ENCODE measurements at regions not wholly inside any gene's neighbourhood (a gene's known extent, or its start where the extent isn't known, plus 50 kb on each side); places are given as distances from the start of the nearest gene placed in this dataset.

DNA sequence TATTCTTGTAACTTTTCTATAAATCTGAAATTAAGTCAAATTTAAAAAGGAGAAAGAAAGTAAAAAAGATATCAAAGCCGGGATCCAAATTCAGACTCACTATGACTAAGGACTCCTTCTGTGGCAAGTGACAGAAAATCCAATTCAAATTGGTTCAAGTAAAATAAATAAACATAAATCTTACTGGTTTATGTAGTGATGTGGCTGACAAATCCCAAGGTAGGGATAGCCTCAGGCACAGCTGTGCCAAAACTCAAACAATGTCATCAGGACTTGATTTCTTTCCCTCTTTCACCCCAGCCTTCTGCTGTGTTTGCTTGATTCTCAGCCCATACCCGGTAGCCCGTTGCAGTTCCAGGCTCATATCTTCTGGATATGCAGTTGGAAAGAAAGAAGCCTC is 284.6 kb downstream of the SP3 start:
- H3K4me3 Mint-ChIP-seq = no peak overlapping the region
- peaks cover 4% of the 10 kb centered on the region for H3K9me3 Mint-ChIP-seq
- H3K4me1 Mint-ChIP-seq = peaks cover 7% of the 10 kb centered on the region
- ATAC-seq (ENCODE audit: low read depth) (no peak), DNase-seq (ENCODE audit: low spot score in 2 of 2) (no peak)
- no peak overlapping the region for H3K27ac Mint-ChIP-seq
- H3K36me3 Mint-ChIP-seq = no peaks in the 10 kb centered on the region
- H3K27me3 Mint-ChIP-seq = peaks cover 8% of the 10 kb centered on the region

DNA sequence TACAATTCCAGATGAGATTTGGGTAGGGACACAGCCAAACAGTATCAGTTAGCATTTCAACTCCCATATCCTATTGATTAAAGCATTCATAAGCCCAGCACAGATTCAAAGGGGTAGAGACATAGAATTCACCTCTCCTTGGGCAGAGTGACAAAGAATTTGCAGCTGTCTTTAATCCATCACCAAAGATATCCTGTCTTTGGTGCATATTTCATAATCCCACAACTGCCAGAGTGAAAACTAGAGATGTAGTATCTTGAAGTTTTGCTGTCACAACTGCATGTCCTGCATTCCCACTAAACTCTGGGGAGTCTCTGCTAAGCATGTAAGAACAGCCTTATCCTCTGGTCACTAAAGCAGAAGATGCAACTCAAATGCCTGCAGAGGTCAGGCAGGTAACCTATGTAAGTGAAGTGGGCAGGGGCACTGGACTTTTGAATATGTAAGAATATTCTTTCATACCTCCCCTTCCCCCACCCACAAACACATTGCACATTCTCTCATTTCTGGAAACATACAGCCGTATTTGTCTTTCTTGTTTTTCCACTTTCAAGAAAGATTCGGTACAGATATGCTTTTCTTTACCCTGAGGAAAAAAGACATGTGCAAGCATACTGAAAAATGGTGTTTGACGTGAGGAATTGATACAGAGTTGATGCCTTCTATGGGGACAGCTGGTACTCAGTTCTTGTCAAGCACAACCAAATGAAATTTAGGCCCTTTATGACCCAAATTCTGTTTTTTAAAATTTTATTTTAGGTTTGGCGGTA is 283.1 kb downstream of the SP3 start:
- DNase-seq (ENCODE audit: low spot score in 2 of 2) (no peak), ATAC-seq (ENCODE audit: low read depth) (no peak)
- Mint-ChIP-seq H3K4me3 (no peak overlapping the region), H3K27ac (no peak overlapping the region), H3K36me3 (no peaks in the 10 kb centered on the region), H3K27me3 (peaks cover 2% of the 10 kb centered on the region), H3K9me3 (peaks cover 4% of the 10 kb centered on the region), H3K4me1 (peaks cover 7% of the 10 kb centered on the region)

DNA sequence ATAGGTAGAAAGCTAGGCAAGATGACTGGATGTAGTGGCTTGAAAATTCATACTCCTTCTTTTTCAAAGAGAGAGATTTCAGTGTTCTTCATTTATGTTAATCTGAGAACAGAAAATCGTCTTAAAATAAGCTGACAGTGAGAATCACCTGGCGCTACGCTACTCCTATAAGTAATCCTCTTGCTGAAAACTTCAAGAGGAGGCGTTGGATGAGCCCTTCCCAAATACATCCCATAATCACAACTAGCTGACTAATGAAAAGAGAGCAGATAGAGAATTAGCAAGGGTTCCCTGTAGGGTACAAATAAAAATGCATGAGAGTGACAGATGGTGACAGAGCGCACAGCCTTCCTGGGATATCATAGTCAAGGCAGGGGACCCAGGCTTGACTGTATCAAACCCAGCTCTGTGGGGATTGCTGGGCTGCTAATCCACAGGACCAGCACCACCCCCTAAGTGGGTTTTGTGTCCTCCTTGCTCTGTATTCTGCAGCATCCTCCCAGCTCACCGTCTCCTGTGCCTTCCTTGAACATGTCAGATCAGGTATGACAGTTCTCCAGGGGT is 280.2 kb downstream of the SP3 start:
- no peaks in the 10 kb centered on the region for H3K36me3 Mint-ChIP-seq
- ATAC-seq (ENCODE audit: low read depth) (no peak), DNase-seq (ENCODE audit: low spot score in 2 of 2) (no peak)
- H3K4me3 Mint-ChIP-seq = no peak overlapping the region
- no peak overlapping the region for H3K27ac Mint-ChIP-seq
- no peaks in the 10 kb centered on the region for H3K4me1 Mint-ChIP-seq
- peaks cover 2% of the 10 kb centered on the region for H3K27me3 Mint-ChIP-seq
- no peaks in the 10 kb centered on the region for H3K9me3 Mint-ChIP-seq

DNA sequence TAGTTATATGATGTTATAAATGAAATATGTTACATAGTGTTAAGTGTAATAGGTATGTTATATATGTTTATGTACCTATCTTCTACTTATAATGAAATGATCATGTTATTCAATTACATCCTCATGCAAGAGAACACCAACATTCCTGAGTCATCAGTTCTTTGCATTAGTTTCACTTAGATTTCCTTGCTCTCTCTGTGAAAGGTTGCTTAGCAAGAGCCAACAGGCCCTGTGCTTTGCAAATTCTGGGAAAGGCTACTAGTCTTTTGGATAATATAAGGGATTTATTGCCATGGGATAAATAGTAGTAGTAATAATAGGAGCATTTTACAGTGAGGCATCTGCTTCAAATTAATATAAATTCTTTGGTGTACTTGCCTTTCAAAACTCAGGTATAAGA is 274.8 kb downstream of the SP3 start:
- DNase-seq (ENCODE audit: low spot score in 2 of 2) (no peak), ATAC-seq (ENCODE audit: low read depth) (no peak)
- H3K27me3 Mint-ChIP-seq = peaks cover 7% of the 10 kb centered on the region
- H3K4me3 Mint-ChIP-seq = no peak overlapping the region
- no peaks in the 10 kb centered on the region for H3K4me1 Mint-ChIP-seq
- no peaks in the 10 kb centered on the region for H3K36me3 Mint-ChIP-seq
- no peaks in the 10 kb centered on the region for H3K9me3 Mint-ChIP-seq
- H3K27ac Mint-ChIP-seq = no peak overlapping the region

DNA sequence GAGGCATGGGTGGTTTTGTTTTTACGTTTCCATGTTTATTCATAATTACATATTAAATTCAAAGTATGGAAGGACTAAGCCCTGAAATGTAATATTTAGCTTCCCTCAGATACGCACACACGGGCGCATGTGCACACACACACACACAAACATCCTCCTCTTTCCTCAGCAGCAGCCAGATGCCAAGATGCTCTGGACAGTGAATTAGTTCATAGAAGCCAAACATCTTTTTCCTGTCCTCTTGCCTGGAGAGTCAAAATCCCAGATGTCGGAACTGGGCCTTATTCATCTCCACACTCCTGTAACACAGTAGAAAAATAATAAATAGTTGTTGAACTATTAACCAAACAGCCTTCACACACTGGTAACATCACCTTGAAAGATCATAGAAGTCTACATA is 273.1 kb downstream of the SP3 start:
- Mint-ChIP-seq H3K9me3 (no peaks in the 10 kb centered on the region), H3K4me3 (no peak overlapping the region), H3K4me1 (no peaks in the 10 kb centered on the region), H3K36me3 (no peaks in the 10 kb centered on the region), H3K27ac (no peak overlapping the region), H3K27me3 (peaks cover 7% of the 10 kb centered on the region)
- DNase-seq (ENCODE audit: low spot score in 2 of 2) = no peak
- no peak for ATAC-seq (ENCODE audit: low read depth)

DNA sequence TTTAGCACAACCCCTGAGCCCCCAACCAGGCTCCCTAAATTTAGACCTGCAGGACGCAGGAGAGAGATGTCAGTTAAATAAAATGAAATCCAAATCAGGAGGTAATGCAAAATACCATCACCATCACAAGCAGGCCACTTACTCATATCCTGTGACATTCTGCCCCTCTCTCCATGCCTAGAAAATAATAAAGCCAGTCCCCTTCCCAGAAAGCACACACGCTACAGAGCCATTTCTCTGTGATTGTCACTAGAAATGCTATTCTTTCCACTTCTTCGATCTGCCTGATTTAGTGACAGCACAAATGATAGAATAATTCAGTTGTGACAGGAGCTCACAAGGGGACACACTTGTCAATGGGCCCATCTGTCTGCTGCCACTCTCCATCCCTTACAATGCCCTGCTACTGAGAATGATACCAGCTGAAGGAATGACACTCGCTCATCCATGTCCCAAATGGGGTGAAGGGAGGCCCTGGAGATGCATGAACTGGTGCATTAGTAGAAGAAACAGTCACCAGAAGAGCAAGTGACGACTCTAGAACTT is 272.1 kb downstream of the SP3 start:
- no peak overlapping the region for H3K4me3 Mint-ChIP-seq
- H3K27me3 Mint-ChIP-seq = peaks cover 7% of the 10 kb centered on the region
- H3K4me1 Mint-ChIP-seq = no peaks in the 10 kb centered on the region
- H3K9me3 Mint-ChIP-seq = no peaks in the 10 kb centered on the region
- no peaks in the 10 kb centered on the region for H3K36me3 Mint-ChIP-seq
- no peak overlapping the region for H3K27ac Mint-ChIP-seq
- no peak for DNase-seq (ENCODE audit: low spot score in 2 of 2)
- no peak for ATAC-seq (ENCODE audit: low read depth)

DNA sequence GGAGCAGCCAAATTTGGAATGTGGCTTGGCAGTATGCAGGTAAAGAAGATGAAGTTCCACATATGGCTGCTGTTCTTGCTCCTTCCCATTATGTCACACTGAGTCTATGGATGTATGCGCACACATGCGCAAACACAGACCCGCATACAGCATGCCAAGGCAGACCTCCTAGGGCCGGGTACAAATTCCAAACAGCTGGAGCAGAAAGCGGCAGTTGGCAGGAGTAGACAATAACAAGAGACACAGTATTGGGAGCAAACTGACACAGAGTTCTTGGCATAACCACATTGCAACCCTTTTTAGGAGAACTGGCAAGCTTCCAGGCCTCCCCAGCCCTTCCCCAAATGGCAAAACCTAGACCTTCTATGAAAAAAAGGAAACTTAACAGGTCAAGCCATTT is 268.9 kb downstream of the SP3 start:
- H3K27me3 Mint-ChIP-seq = peaks cover 2% of the 10 kb centered on the region
- no peaks in the 10 kb centered on the region for H3K9me3 Mint-ChIP-seq
- no peaks in the 10 kb centered on the region for H3K4me1 Mint-ChIP-seq
- H3K36me3 Mint-ChIP-seq = no peaks in the 10 kb centered on the region
- ATAC-seq (ENCODE audit: low read depth) = no peak
- H3K4me3 Mint-ChIP-seq = no peak overlapping the region
- no peak for DNase-seq (ENCODE audit: low spot score in 2 of 2)
- H3K27ac Mint-ChIP-seq = no peak overlapping the region

DNA sequence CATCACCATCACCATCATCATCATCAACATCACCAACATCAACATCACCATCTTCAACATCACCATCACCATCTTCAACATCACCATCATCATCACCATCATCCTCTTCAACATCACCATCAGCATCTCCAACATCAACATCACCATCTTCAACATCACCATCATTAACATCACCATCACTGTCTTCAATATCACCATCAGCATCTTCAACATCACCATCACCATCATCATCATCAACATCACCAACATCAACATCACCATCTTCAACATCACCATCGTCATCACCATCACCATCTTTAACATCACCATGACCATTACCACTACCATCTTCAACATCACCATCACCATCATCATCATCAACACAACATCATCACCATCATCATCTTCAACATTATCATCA is 267.2 kb downstream of the SP3 start:
- DNase-seq (ENCODE audit: low spot score in 2 of 2) (no peak), ATAC-seq (ENCODE audit: low read depth) (no peak)
- no peaks in the 10 kb centered on the region for H3K27me3 Mint-ChIP-seq
- H3K9me3 Mint-ChIP-seq = no peaks in the 10 kb centered on the region
- H3K4me3 Mint-ChIP-seq = no peak overlapping the region
- no peak overlapping the region for H3K27ac Mint-ChIP-seq
- H3K4me1 Mint-ChIP-seq = no peaks in the 10 kb centered on the region
- H3K36me3 Mint-ChIP-seq = no peaks in the 10 kb centered on the region

DNA sequence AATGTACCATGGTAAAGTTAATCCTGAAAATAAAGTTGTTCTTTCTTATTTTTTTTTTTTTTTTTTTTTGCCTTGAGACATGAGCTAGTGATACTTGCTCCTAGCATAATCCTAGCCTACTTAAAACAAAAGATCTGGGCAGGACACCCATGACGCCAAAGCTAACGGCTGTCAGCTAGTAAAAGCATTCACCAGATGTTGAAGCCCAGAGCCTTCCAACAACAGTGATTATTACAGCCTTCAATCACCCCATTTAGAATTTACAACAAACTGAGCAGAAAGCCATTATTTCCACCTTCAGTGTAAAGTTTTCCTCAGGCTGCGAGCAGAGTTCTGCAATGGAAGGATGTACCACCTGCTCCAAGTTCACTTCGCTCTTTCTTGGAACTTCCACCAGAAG is 259.5 kb downstream of the SP3 start:
- DNase-seq (ENCODE audit: low spot score in 2 of 2) (no peak), ATAC-seq (ENCODE audit: low read depth) (no peak)
- no peaks in the 10 kb centered on the region for H3K36me3 Mint-ChIP-seq
- no peaks in the 10 kb centered on the region for H3K9me3 Mint-ChIP-seq
- H3K27me3 Mint-ChIP-seq = peaks cover 2% of the 10 kb centered on the region
- H3K4me1 Mint-ChIP-seq = no peaks in the 10 kb centered on the region
- no peak overlapping the region for H3K4me3 Mint-ChIP-seq
- no peak overlapping the region for H3K27ac Mint-ChIP-seq

DNA sequence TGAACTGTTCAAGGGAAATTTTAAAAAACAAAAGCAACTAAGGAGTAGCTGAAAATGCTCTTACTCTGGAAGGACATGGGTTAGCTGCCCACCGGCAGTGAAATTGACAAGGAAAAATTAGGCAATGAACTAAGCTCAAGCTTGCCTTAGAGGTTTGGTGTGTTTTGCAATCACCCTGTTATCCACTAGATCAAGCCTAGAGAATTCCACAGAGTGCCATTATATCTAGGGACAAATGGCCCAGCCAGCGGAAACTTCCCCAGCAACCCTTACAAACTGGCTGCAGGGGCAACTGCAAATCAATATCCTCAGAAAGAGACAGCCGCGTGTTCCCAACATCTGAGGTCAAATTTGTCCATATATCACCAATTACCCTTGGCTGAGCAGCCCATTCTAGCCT is 258.2 kb downstream of the SP3 start:
- H3K27ac Mint-ChIP-seq = no peak overlapping the region
- ATAC-seq (ENCODE audit: low read depth) (no peak), DNase-seq (ENCODE audit: low spot score in 2 of 2) (no peak)
- no peaks in the 10 kb centered on the region for H3K4me1 Mint-ChIP-seq
- H3K4me3 Mint-ChIP-seq = no peak overlapping the region
- no peaks in the 10 kb centered on the region for H3K36me3 Mint-ChIP-seq
- H3K27me3 Mint-ChIP-seq = peaks cover 2% of the 10 kb centered on the region
- H3K9me3 Mint-ChIP-seq = no peaks in the 10 kb centered on the region

DNA sequence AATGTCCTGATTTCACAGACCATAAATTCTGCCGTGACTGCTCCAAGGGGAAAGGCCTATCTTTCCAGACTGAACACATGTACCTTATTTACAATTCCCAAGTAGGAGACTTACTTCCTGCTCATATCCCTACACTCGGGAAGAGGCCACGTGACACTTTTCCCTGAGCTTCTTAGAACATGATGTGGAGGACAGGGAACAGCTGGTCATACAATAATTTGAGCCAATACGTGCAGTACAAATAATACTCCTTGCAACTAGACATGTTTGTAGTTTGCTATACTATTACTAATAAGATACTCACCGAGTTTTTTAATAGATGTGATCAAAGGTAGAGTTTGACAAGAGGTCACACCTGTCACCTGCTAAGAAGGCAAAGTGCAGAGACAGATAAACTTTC is 256.4 kb downstream of the SP3 start:
- H3K36me3 Mint-ChIP-seq = no peaks in the 10 kb centered on the region
- no peaks in the 10 kb centered on the region for H3K4me1 Mint-ChIP-seq
- H3K9me3 Mint-ChIP-seq = no peaks in the 10 kb centered on the region
- DNase-seq (ENCODE audit: low spot score in 2 of 2) (no peak), ATAC-seq (ENCODE audit: low read depth) (no peak)
- H3K27me3 Mint-ChIP-seq = peaks cover 3% of the 10 kb centered on the region
- H3K27ac Mint-ChIP-seq = no peak overlapping the region
- no peak overlapping the region for H3K4me3 Mint-ChIP-seq

DNA sequence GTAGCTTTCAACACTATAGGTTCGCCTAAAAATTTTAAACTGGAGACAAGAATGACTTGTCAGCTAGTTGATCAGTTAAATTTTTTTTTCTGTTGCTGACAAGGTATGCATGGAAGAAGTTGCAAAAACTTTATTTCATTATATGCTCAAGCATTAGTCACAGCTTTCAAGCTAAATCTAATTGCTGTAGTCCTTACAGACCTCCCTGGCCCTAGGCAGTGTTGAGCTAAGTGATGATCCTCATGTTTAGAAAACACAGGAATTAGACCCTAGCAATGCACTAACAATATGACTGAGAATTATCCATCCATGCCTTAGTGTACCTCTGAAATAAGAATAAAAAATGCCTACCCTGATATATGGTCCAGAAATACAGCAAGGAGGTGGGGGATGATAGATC is 253.4 kb downstream of the SP3 start:
- Mint-ChIP-seq H3K27me3 (peaks cover 5% of the 10 kb centered on the region), H3K4me1 (no peaks in the 10 kb centered on the region)

DNA sequence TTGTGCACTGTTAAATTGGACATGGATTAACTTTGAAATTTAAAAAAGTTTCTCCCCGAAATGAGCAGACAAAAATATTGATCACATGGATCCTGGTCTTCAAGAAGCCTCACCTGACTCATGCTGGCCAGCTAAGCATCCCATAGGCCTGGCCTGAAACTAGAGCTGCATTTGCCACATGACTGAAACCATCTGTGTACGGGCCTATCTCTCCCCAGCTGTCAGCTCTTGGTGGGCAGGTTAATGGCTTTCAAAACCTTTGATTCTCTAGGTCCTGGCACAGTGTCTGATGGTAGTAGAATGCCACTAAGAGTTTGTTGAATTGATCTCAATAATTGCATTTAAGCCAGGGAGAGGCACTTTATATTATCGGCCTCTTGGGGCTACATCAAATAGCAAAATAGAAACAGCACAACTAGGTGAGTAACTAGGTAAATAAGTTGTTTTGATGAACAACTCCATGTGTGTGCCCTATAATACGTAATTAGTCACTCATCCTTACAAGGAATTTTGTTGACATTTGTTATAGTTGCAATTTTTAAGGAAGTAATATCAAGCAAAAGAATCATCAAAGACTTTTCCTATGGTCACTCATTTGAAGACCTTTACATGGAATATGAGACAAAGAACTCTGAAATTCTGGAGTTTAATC is 251.1 kb downstream of the SP3 start:
- H3K4me3 Mint-ChIP-seq = no peak overlapping the region
- no peaks in the 10 kb centered on the region for H3K4me1 Mint-ChIP-seq
- no peaks in the 10 kb centered on the region for H3K9me3 Mint-ChIP-seq
- H3K27me3 Mint-ChIP-seq = peaks cover 11% of the 10 kb centered on the region
- H3K36me3 Mint-ChIP-seq = no peaks in the 10 kb centered on the region
- H3K27ac Mint-ChIP-seq = no peak overlapping the region
- DNase-seq (ENCODE audit: low spot score in 2 of 2) (no peak), ATAC-seq (ENCODE audit: low read depth) (no peak)

More for the DNA sequence above, 253.4 kb downstream of the SP3 start:
- Mint-ChIP-seq H3K36me3 (no peaks in the 10 kb centered on the region), H3K27ac (no peak overlapping the region), H3K4me3 (no peak overlapping the region), H3K9me3 (no peaks in the 10 kb centered on the region)
- ATAC-seq (ENCODE audit: low read depth) = no peak
- DNase-seq (ENCODE audit: low spot score in 2 of 2) = no peak

DNA sequence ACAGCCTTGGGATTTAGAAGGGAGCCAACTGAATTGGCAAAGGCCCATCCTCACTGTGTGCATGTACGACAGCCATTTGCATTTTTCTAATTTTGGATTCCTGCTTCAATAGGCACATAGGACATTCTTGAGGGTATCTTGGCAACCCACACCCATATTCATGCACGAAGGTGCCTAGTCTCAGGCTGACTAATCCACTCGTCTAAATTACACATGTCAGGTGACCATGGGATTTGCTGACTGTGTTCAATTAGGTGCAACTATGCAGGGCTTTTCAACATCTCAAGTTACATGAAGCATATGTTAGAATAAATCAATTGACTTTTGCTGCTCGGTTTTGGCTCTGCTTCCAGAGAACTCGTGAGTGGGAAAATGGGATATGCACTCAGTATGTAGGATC is 249.7 kb downstream of the SP3 start:
- H3K9me3 Mint-ChIP-seq = no peaks in the 10 kb centered on the region
- DNase-seq (ENCODE audit: low spot score in 2 of 2) (no peak), ATAC-seq (ENCODE audit: low read depth) (no peak)
- H3K27ac Mint-ChIP-seq = no peak overlapping the region
- peaks cover 11% of the 10 kb centered on the region for H3K27me3 Mint-ChIP-seq
- H3K36me3 Mint-ChIP-seq = no peaks in the 10 kb centered on the region
- no peak overlapping the region for H3K4me3 Mint-ChIP-seq
- no peaks in the 10 kb centered on the region for H3K4me1 Mint-ChIP-seq
